ENCODE measurements at regions not wholly inside any gene's neighbourhood (a gene's known extent, or its start where the extent isn't known, plus 50 kb on each side); places are given as distances from the start of the nearest gene placed in this dataset.

DNA sequence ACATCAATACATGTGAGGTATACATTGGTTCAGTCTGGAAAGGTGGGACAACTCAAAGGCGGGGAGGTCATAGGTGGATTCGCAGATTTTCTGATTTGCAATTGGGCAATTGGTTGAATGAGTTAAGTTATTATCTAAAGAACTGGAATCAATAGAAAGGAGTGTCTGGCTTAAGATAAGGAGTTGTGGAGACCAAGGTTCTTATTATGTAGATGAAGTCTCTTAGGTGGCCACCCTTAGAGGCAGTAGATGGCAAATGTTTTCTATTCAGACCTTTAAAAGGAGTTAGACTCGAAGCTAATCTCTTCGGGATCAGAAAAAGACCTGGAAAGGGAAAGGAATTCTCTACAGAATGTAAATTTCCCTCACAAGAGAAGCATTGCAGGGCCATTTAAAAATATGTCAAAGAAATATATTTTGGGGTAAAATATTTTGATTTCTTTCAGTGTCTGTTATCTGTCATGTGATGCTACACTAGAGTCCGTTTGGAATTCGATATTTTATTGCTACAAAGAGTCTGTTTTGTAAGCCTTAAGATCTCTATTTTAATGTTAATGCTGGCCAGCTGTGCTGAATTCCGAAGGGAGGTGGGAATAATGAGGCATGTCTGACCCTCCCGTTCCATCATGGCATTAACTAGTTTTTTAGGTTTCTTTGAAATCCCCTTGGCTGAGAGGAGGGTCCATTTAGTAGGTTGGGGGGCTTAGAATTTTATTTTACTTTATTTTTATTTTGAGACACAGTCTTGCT lies 265.1 kb downstream of the PTPRU start:
- no peak for DNase-seq

GRCh38 chr1:29500651-29501050 lies 264.3 kb downstream of the PTPRU start:
- DNase-seq, result no peak

- no peak for DNase-seq
These were observed 263.7 kb downstream of the PTPRU start for GRCh38 chr1:29500041-29500440.

GRCh38 chr1:29499104-29499650 lies 262.9 kb downstream of the PTPRU start:
- DNase-seq, result no peak

DNA sequence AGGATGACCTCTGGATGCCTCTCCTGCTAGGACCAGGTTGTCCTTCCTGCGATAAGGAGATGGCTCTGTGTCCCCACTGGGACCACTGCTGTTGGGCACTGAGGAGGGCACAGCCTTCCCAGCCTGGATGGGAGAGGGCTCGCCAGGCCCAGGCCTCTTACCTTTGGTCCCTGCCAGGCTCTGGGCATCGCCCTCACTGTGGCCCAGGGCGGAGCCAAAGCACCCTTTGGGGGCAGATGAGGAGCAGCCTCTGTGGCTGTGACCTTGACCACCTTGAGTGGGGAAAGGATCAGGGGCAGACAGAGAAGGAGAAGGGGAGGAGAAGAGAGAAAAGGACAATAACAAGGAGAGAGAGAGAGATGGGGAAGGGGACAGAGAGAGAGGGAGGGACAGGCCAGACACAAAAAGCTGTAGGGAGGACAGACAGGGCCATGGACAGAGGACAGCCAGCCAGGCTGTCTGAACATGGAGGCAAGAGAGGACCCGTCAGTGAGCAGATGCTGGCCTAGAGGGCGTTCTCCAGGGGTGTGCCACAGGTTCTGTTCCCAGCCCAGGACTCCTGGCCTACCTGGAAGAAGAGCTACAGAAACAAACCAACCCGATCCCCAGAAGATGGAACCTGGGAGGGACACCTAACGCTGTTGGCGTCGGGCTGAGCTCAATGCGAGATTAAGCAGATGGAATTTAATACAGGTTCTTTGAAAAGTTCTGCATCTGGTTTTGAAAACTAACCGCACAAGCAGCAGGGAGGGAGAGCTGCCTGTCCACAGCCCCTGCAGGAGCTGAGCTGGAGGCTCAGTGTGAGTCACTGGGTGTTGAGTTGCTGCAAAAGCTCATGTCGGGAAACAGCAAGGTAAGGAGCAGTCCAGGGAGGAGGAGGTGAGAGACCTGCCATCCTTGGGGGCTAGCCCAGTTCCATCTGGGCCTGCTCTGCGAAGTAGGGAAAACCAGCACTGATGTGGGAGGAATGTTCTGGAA lies 262.1 kb downstream of the PTPRU start:
- no peak for DNase-seq

DNA sequence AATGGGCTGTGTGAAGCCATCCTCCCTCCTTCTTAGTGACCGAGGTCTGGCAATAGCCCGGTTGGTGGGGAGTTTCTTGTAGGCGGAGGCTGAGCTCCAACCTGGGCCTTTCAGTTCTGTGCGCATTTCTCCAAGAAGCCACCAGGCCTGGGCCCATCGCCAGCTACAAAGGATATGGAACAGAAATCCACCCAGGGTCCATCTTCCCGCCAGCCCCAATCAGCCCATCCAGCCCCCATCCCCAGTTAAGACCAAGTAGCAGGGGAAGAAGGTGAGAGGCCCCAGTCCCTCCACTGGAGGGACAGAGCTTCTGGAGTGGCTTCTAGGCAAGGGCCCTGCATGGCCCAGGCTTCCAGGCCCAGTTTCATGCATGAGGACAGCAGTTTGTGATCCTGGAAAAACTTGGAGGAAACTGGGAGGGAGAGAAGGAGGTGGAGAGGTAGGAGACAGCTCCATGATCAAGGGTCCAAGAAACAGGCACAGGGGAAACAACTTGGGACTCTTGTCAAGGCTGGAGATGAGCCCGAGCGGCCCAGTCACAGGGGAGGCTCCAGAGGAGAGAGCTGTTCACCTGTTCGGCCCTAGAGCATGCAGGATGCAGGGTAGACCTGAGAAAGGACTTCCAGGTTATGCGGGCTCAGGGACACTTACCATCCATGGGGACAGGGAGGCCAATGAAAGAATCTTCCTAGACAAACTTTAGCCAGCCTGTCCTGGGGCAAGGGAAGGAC lies 261.2 kb downstream of the PTPRU start:
- no peak for DNase-seq

DNA sequence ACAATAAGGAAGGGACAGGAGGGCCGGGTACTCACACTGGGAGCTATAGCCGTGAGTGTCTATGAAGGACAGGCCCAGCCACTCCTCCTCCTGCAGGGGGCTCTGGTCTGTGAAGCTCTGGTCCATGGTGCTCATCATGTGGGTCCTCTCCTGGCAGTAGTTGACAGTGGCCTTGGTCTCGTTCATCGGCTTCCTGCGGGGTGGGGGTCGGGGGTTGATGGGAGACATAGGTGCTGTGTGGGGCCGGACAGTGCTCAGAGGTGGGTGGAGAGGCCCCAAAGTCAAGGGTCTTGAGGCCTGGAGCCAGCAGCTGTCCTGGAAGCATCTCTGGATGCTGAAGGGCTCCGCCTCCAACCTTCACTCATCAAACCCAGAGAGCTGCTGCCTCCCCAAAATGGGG lies 260.4 kb downstream of the PTPRU start:
- no peak for DNase-seq

- no peak for DNase-seq
These were observed 254.0 kb downstream of the PTPRU start for GRCh38 chr1:29490204-29490934.

GRCh38 chr1:29489471-29489870 lies 253.1 kb downstream of the PTPRU start:
- DNase-seq, result no peak

GRCh38 chr1:29488794-29489311 lies 252.5 kb downstream of the PTPRU start:
- no peak for DNase-seq

DNA sequence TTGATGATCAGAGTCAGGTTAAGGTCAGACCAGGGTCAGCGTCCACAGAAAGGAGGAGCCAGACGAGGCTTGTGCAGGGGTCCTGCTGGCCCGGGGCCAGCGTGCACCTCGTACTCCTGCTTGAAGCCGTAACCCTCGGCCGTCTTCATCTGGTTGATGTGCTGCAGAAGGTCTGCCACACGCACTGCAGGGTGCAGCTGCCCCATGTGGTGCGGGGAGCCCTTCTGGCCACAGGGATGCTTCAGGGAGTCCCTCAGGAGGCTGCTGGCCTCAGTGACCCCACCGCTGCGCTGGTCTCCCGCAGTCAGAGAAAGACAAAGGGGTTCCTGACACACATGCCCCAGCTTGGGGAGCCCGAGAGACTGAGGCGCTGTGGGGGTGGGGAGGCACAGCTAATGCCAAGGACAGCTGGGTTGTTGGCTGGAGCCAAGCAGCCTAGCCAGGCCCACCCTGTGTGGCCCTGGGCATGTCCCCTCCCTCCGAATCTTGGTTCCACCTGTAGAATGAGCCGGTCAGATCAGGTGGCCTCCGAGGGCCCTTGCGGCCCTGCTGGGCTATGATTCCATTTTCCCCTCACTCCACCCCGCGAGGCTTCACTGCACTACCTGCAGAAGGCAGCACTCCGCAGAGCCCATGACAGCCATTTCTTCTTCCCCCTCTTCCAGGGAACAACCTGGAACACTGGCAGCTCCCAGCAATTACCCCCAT lies 251.9 kb downstream of the PTPRU start:
- no peak for DNase-seq

- DNase-seq, result no peak
These were observed 251.0 kb downstream of the PTPRU start for GRCh38 chr1:29487291-29487690.

GRCh38 chr1:29485096-29485925 lies 249.0 kb downstream of the PTPRU start:
- DNase-seq, result no peak

DNA sequence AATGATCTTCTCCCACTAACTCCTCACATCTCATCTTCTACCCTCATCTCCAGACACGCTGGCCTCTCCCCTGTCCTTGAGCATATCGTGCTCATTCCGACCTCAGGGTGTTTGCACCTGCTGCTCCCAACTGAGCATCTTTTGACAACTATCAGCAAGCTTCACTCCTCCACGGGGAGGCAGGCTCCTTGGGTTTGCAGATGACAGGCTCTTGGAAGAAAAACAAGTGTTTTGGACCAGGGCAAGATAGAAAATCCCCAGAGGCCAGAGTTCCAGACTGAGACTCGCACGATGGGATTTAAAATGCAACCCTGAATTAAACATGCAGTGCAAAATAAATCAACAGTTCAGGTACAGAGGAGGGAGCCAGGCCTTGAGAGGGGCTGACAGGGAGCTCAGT lies 246.7 kb downstream of the PTPRU start:
- no peak for DNase-seq

GRCh38 chr1:29482064-29482463 lies 245.7 kb downstream of the PTPRU start:
- no peak for DNase-seq

- no peak for DNase-seq
These were observed 244.7 kb downstream of the PTPRU start for GRCh38 chr1:29481031-29481430.

GRCh38 chr1:29478879-29479278 lies 242.6 kb downstream of the PTPRU start:
- DNase-seq, result no peak

DNA sequence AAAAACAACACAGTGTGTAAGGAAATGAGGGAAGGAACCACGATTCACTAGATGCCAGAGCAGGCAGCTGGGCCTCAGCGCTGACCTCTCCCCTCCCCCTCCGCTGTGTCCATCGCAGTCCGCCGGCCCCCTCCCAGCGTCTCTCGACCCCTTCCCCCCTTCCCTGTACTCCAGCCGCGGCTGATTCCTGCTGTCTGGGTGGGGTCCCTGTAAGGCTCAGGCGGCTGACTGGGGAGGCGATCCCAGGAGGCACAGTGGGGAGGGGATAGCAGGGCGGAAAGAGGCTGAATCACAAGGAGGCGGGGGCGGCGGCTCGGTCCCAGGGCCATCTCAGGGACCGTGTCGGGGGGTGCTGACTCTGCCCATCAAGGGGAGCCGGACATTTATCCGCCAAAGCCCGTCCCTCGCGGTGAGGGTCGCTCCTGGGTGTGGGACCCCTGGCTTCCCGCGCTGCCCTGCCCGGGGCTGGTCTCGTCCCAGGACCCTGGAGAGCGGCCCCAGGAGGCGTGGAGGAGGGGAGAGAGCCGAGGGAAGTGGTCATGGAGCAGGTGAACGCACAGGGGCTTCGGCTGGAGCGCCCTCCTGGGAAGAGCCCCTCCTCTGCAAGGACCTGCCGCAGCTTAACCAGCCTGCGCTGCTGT lies 241.9 kb downstream of the PTPRU start:
- DNase-seq, result no peak

DNA sequence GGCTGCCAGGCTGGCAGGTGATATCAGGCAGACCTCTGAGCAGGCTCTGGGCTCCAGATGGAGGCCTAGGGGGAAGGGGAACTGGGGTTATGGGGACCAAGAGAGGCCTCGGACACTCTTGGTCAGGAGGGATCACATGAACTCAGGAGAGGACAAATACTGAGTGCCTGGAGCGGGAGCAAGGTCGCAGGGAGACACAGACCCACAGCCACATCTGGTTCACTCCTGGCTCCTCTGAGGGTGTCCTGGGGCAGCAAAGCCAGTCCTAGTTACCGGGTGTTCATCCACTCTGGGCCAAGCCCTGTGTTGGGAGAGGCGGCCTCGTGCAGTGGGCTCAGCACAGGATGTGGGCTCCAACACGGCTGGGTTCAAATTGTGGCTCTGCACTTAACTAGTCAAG lies 239.0 kb downstream of the PTPRU start:
- DNase-seq, result no peak

Data from CD4-positive, alpha-beta T cell treated with Interleukin-17A for 1 hour (primary cell).